Limb (tissue), 2 donors: ENCODE measurements at regions not wholly inside any gene's neighbourhood (a gene's known extent, or its start where the extent isn't known, plus 50 kb on each side); places are given as distances from the start of the nearest gene placed in this dataset.
A peak's percentile ranks its signal among the peaks of the same experiment; 100 is the strongest.
"Not testable (repeated sequence)": the region's sequence is repeated elsewhere in the genome, so short reads cannot be mapped to it uniquely, and the experiment has no call there.

Source experiments
- DNase-seq, 2 donors: peaks; one replicate each; pipeline ENCODE4 v3.0.0-alpha.2; 2016; ENCODE audit errors: extremely low spot score in 2 of 2

- DNase-seq: no peak
Measured at GRCh38 chr1:105533996-105534395, 1522.5 kb upstream of the PRMT6 start.

- DNase-seq: no peak
Measured at GRCh38 chr1:105544475-105544874, 1512.0 kb upstream of the PRMT6 start.

GRCh38 chr1:105556266-105556665 lies 1500.2 kb upstream of the PRMT6 start:
- no peak for DNase-seq

- no peak for DNase-seq
Measured at GRCh38 chr1:105558023-105558422, 1498.5 kb upstream of the PRMT6 start.

- DNase-seq: no peak
Measured at GRCh38 chr1:105565006-105565405, 1491.5 kb upstream of the PRMT6 start.

GRCh38 chr1:105585791-105586190 lies 1470.7 kb upstream of the PRMT6 start:
- no peak for DNase-seq

- DNase-seq: no peak
Measured at GRCh38 chr1:105591681-105592080, 1464.8 kb upstream of the PRMT6 start.

GRCh38 chr1:105608713-105609112 lies 1447.8 kb upstream of the PRMT6 start:
- DNase-seq: no peak

- no peak for DNase-seq
Measured at GRCh38 chr1:105626276-105626987, 1430.0 kb upstream of the PRMT6 start.

GRCh38 chr1:105631153-105631744 lies 1425.2 kb upstream of the PRMT6 start:
- not testable (repeated sequence) for DNase-seq

GRCh38 chr1:105632342-105633196 lies 1423.9 kb upstream of the PRMT6 start:
- no peak for DNase-seq

- no peak for DNase-seq
Measured at GRCh38 chr1:105636052-105636451, 1420.4 kb upstream of the PRMT6 start.

- DNase-seq: no peak
Measured at GRCh38 chr1:105641407-105641806, 1415.1 kb upstream of the PRMT6 start.

- no peak for DNase-seq
Measured at GRCh38 chr1:105652109-105652508, 1404.4 kb upstream of the PRMT6 start.

- no peak for DNase-seq
Measured at GRCh38 chr1:105655032-105655431, 1401.4 kb upstream of the PRMT6 start.

GRCh38 chr1:105664495-105664894 lies 1392.0 kb upstream of the PRMT6 start:
- DNase-seq: no peak

- no peak for DNase-seq
Measured at GRCh38 chr1:105678334-105678733, 1378.1 kb upstream of the PRMT6 start.

GRCh38 chr1:105684714-105685113 lies 1371.8 kb upstream of the PRMT6 start:
- no peak for DNase-seq

GRCh38 chr1:105686026-105686425 lies 1370.4 kb upstream of the PRMT6 start:
- DNase-seq: no peak

GRCh38 chr1:105686874-105687690 lies 1369.4 kb upstream of the PRMT6 start:
- DNase-seq: peak in 1 of 2 donors; percentile 23

- DNase-seq: no peak
Measured at GRCh38 chr1:105700723-105701122, 1355.8 kb upstream of the PRMT6 start.

GRCh38 chr1:105724286-105724685 lies 1332.2 kb upstream of the PRMT6 start:
- no peak for DNase-seq
